Astrocyte (in vitro differentiated cells and primary cell): ENCODE measurements at regions not wholly inside any gene's neighbourhood (a gene's known extent, or its start where the extent isn't known, plus 50 kb on each side); places are given as distances from the start of the nearest gene placed in this dataset.

ENCODE experiments used
- DNase-seq: peaks from one replicate; pipeline ENCODE4 v3.0.0-alpha.2; 2010; ENCODE audit warnings: low read depth
- FAIRE-seq: peaks from 2 replicates; lab custom pipeline; 2011; peaks lifted over from hg19 to GRCh38; lab: Jason Lieb, UNC
- H2AFZ ChIP-seq: 2 replicates; pipeline ENCODE4 v1.6.0; 2012; ENCODE audit warnings: low read depth, low read length, inconsistent platforms
- H3K27ac ChIP-seq: 2 replicates; pipeline ENCODE4 v1.5.1; 2011; ENCODE audit warnings: low read depth, low read length, inconsistent platforms
- H3K27me3 ChIP-seq: 2 replicates; pipeline ENCODE4 v1.6.0; 2011; ENCODE audit warnings: low read length, inconsistent platforms; ENCODE audit not compliant: insufficient read depth
- H3K36me3 ChIP-seq: 2 replicates; pipeline ENCODE4 v1.5.1; 2011; ENCODE audit warnings: low read length, inconsistent platforms; ENCODE audit not compliant: insufficient read depth
- H3K4me1 ChIP-seq: 2 replicates; pipeline ENCODE4 v1.5.1; 2011; ENCODE audit warnings: low read length, inconsistent platforms; ENCODE audit not compliant: insufficient read depth
- H3K4me2 ChIP-seq: 2 replicates; pipeline ENCODE4 v1.6.0; 2012; ENCODE audit warnings: low read length, inconsistent platforms
- H3K4me3 ChIP-seq: 2 replicates; pipeline ENCODE4 v1.5.1; 2011; ENCODE audit warnings: low read depth, mild to moderate bottlenecking, low read length, inconsistent platforms; ENCODE audit not compliant: insufficient read depth
- H3K79me2 ChIP-seq: 2 replicates; pipeline ENCODE4 v1.6.0; 2012; ENCODE audit warnings: mild to moderate bottlenecking, low read length, inconsistent platforms; ENCODE audit not compliant: insufficient read depth
- H3K9ac ChIP-seq: 2 replicates; pipeline ENCODE4 v1.6.0; 2012; ENCODE audit warnings: mild to moderate bottlenecking, low read length, inconsistent platforms
- H3K9me3 ChIP-seq: 2 replicates; pipeline ENCODE4 v1.5.1; 2012; ENCODE audit warnings: low read depth, mild to moderate bottlenecking, low read length, inconsistent platforms; ENCODE audit not compliant: insufficient read depth
- H4K20me1 ChIP-seq: 2 replicates; pipeline ENCODE4 v1.6.0; 2012; ENCODE audit warnings: low read length, inconsistent platforms; ENCODE audit not compliant: insufficient read depth
- H3K27ac Mint-ChIP-seq: one replicate; pipeline ENCODE4 v1.8.0; 2021; ENCODE audit warnings: mild to moderate bottlenecking, mixed read lengths; ENCODE audit not compliant: unreplicated experiment
- H3K27me3 Mint-ChIP-seq: one replicate; pipeline ENCODE4 v1.8.0; 2021; ENCODE audit warnings: low read depth, mixed read lengths; ENCODE audit not compliant: unreplicated experiment
- H3K36me3 Mint-ChIP-seq: one replicate; pipeline ENCODE4 v1.8.0; 2021; ENCODE audit warnings: low read depth, mixed read lengths; ENCODE audit not compliant: unreplicated experiment
- H3K4me1 Mint-ChIP-seq: one replicate; pipeline ENCODE4 v1.8.0; 2021; ENCODE audit warnings: low read depth, mixed read lengths; ENCODE audit not compliant: unreplicated experiment
- H3K4me3 Mint-ChIP-seq: one replicate; pipeline ENCODE4 v1.8.0; 2021; ENCODE audit warnings: mild to moderate bottlenecking, moderate library complexity, mixed read lengths; ENCODE audit not compliant: unreplicated experiment
- H3K9me3 Mint-ChIP-seq: one replicate; pipeline ENCODE4 v1.8.0; 2021; ENCODE audit warnings: mild to moderate bottlenecking, mixed read lengths; ENCODE audit not compliant: unreplicated experiment
- CTCF ChIP-seq: IDR thresholded peaks from 2 replicates; pipeline ENCODE4 v1.5.1; 2011; ENCODE audit warnings: low read depth, mild to moderate bottlenecking, inconsistent platforms, low read length, moderate library complexity; ENCODE audit not compliant: insufficient read depth
- EZH2 ChIP-seq: IDR thresholded peaks from 2 replicates; pipeline ENCODE4 v1.6.1; 2012; ENCODE audit warnings: mild to moderate bottlenecking, low read length, inconsistent platforms; ENCODE audit not compliant: insufficient read depth

- Histone ChIP-seq H3K9ac (no peak overlapping the region), H3K4me2 (no peak overlapping the region), H3K27ac (no peak overlapping the region), H3K27me3 (no peaks in the 10 kb centered on the region), H4K20me1 (no peaks in the 10 kb centered on the region), H2AFZ (no peak overlapping the region), H3K4me1 (no peaks in the 10 kb centered on the region), H3K4me3 (no peak overlapping the region), H3K36me3 (no peaks in the 10 kb centered on the region), H3K9me3 (no peaks in the 10 kb centered on the region), H3K79me2 (no peaks in the 10 kb centered on the region)
- no peak overlapping the region for H3K4me3 Mint-ChIP-seq
- H3K27me3 Mint-ChIP-seq: peaks cover 27% of the 10 kb centered on the region
- DNase-seq (no peak), FAIRE-seq (no peak)
- H3K27ac Mint-ChIP-seq: no peak overlapping the region
- H3K4me1 Mint-ChIP-seq: no peaks in the 10 kb centered on the region
- TF ChIP-seq EZH2 (no peak), CTCF (no peak)
- H3K36me3 Mint-ChIP-seq: no peaks in the 10 kb centered on the region
- no peaks in the 10 kb centered on the region for H3K9me3 Mint-ChIP-seq
Observed at GRCh38 chr2:126749537-126749936, 93.6 kb downstream of the GYPC start.

GRCh38 chr2:126750506-126750905 lies 94.5 kb downstream of the GYPC start:
- no peak for FAIRE-seq
- Mint-ChIP-seq H3K36me3 (no peaks in the 10 kb centered on the region), H3K4me1 (no peaks in the 10 kb centered on the region), H3K27ac (no peak overlapping the region), H3K27me3 (peaks cover 27% of the 10 kb centered on the region), H3K9me3 (no peaks in the 10 kb centered on the region), H3K4me3 (no peak overlapping the region)
- Histone ChIP-seq H3K79me2 (no peaks in the 10 kb centered on the region), H3K27me3 (no peaks in the 10 kb centered on the region), H3K36me3 (no peaks in the 10 kb centered on the region), H3K4me3 (no peak overlapping the region), H3K9me3 (no peaks in the 10 kb centered on the region), H2AFZ (no peak overlapping the region), H3K4me1 (no peaks in the 10 kb centered on the region), H3K4me2 (no peak overlapping the region), H4K20me1 (no peaks in the 10 kb centered on the region), H3K27ac (no peak overlapping the region), H3K9ac (no peak overlapping the region)
- no peak for TF ChIP-seq EZH2
- no peak for TF ChIP-seq CTCF
- no peak for DNase-seq

GRCh38 chr2:126751477-126751876 lies 95.5 kb downstream of the GYPC start:
- Histone ChIP-seq H3K27me3 (no peaks in the 10 kb centered on the region), H4K20me1 (no peaks in the 10 kb centered on the region), H3K27ac (no peak overlapping the region), H3K79me2 (no peaks in the 10 kb centered on the region), H3K4me1 (no peaks in the 10 kb centered on the region), H3K4me3 (no peak overlapping the region), H3K36me3 (no peaks in the 10 kb centered on the region), H2AFZ (no peak overlapping the region), H3K4me2 (no peak overlapping the region), H3K9me3 (no peaks in the 10 kb centered on the region), H3K9ac (no peak overlapping the region)
- peaks cover 6% of the 10 kb centered on the region for H3K9me3 Mint-ChIP-seq
- DNase-seq: no peak
- no peak overlapping the region for H3K4me3 Mint-ChIP-seq
- TF ChIP-seq CTCF (no peak), EZH2 (no peak)
- H3K27me3 Mint-ChIP-seq: peaks cover 27% of the 10 kb centered on the region
- no peaks in the 10 kb centered on the region for H3K36me3 Mint-ChIP-seq
- no peaks in the 10 kb centered on the region for H3K4me1 Mint-ChIP-seq
- FAIRE-seq: no peak
- no peak overlapping the region for H3K27ac Mint-ChIP-seq
